ENCODE measurements at regions not wholly inside any gene's neighbourhood (a gene's known extent, or its start where the extent isn't known, plus 50 kb on each side); places are given as distances from the start of the nearest gene placed in this dataset.
A peak's percentile ranks its signal among the peaks of the same experiment; 100 is the strongest.

DNA sequence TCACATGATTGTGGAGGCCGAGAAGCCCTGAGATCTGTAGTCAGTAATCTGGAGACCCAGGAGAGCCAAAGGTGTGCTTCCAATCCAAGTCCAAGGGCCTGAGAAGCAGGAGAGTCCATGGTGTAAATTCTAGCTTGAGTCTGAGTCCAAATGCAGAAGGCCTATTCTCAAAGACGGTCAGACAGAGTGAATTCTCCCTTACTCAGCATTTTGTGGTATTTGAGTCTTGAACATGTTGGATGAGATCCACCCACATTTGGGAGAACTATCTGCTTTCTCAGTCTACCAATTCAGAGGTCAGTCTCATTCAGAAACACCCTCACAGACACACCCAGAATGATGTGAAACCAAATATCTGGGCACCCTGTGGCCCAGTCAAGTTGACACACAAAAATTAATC lies 128.8 kb upstream of the PTCH1 start:
- H2AFZ ChIP-seq (replicated peaks; ENCODE audit: low read length, poor library complexity), result no peak overlapping the region
- H2BK15ac ChIP-seq (ENCODE audit: low read depth, low read length), result no peak overlapping the region
- no TSS peak for BruUV-seq (replicated peaks)
- in situ Hi-C loops (cut with MboI; ENCODE audit: low sequenced_read_pairs), result no loop called here
- TF ChIP-seq MAFK (IDR thresholded peaks at IDR 0.05; ENCODE audit: low read depth, low read length) (peak; percentile 94), MXI1 (IDR thresholded peaks at IDR 0.05; ENCODE audit: borderline replicate concordance, low read depth, low read length) (no peak)
- H4K5ac ChIP-seq (ENCODE audit: low read depth, low read length), result no peak overlapping the region
- no peak overlapping the region for H3K56ac ChIP-seq (ENCODE audit: extremely low read depth, insufficient read depth, low read length)
- no peak overlapping the region for H4K91ac ChIP-seq (ENCODE audit: insufficient read depth, low read depth, low read length)
- no peak overlapping the region for H3K9ac ChIP-seq (ENCODE audit: low read depth, low read length)
- H3K9me3 ChIP-seq (ENCODE audit: control insufficient read depth, insufficient read depth, low read length), result peaks cover 2% of the 10 kb centered on the region; the same call in 1 of the 2 replicates
- H3K14ac ChIP-seq (replicated peaks; ENCODE audit: low read depth, low read length), result no peak overlapping the region
- no peak overlapping the region for H3K4me2 ChIP-seq (ENCODE audit: low read depth, low read length)
- H3K36me3 ChIP-seq (ENCODE audit: control insufficient read depth, insufficient read depth, low read length), result no peaks in the 10 kb centered on the region
- no peak overlapping the region for H4K8ac ChIP-seq (ENCODE audit: low read depth in 2 of 2, low read length in 2 of 2)
- H3K4me1 ChIP-seq (ENCODE audit: control insufficient read depth, insufficient read depth, low read length), result no peaks in the 10 kb centered on the region
- dilution Hi-C loops (cut with HindIII; ENCODE audit: low sequenced_read_pairs, unreplicated experiment), result no loop called here
- ATAC-seq (ENCODE audit: low read depth) (no peak), DNase-seq (no peak)
- no peak overlapping the region for H2AK9ac ChIP-seq (replicated peaks; ENCODE audit: low read depth, low read length, poor library complexity)
- no peak overlapping the region for H3K27ac ChIP-seq (ENCODE audit: insufficient read depth, low read length)
- no peak overlapping the region for H2BK120ac ChIP-seq (ENCODE audit: low read depth, low read length)
- no peak overlapping the region for H3K4me3 ChIP-seq (ENCODE audit: insufficient read depth, low read depth, low read length)
- intact Hi-C loops (cut with micrococcal nuclease), result no loop called here
- ChIA-PET POLR2A (ENCODE audit: unreplicated experiment) (no interaction called here), CTCF (no interaction called here)
- H3K27me3 ChIP-seq (ENCODE audit: control insufficient read depth, insufficient read depth, low read length), result peaks cover 2% of the 10 kb centered on the region; the same call in 1 of the 2 replicates
- H3K9me1 ChIP-seq (ENCODE audit: insufficient read depth, low read length), result no peaks in the 10 kb centered on the region
- WGBS, 2 experiments (ENCODE audit: extremely low coverage in 2 of 2, insufficient read length in 1 of 2), result no CpG with 5 or more reads among the region's 2 CpGs
- no peak overlapping the region for H3K18ac ChIP-seq (ENCODE audit: low read depth, low read length)
- H3K4ac ChIP-seq (ENCODE audit: low read depth, low read length), result no peak overlapping the region
- no peak overlapping the region for H3K23ac ChIP-seq (ENCODE audit: low read depth, low read length)
- H3K79me1 ChIP-seq (ENCODE audit: low read depth in 1 of 2, low read length in 2 of 2), result no peaks in the 10 kb centered on the region
- no peak overlapping the region for H2AK5ac ChIP-seq (ENCODE audit: low read depth, low read length)
- H2BK20ac ChIP-seq (ENCODE audit: low read depth, low read length), result no peak overlapping the region
- H2BK5ac ChIP-seq (ENCODE audit: low read depth, low read length, poor library complexity, severe bottlenecking), result no peak overlapping the region
- no peaks in the 10 kb centered on the region for H4K20me1 ChIP-seq (ENCODE audit: insufficient read depth, low read length)
